Amygdala (tissue), 56 donors: ENCODE measurements at regions not wholly inside any gene's neighbourhood (a gene's known extent, or its start where the extent isn't known, plus 50 kb on each side); places are given as distances from the start of the nearest gene placed in this dataset.
"Not testable (repeated sequence)": the region's sequence is repeated elsewhere in the genome, so short reads cannot be mapped to it uniquely, and the experiment has no call there.

ENCODE experiments used
- DNase-seq, 56 donors: peaks; one replicate each; lab custom pipeline; 2025; lab: John Stamatoyannopoulos, UW

DNA sequence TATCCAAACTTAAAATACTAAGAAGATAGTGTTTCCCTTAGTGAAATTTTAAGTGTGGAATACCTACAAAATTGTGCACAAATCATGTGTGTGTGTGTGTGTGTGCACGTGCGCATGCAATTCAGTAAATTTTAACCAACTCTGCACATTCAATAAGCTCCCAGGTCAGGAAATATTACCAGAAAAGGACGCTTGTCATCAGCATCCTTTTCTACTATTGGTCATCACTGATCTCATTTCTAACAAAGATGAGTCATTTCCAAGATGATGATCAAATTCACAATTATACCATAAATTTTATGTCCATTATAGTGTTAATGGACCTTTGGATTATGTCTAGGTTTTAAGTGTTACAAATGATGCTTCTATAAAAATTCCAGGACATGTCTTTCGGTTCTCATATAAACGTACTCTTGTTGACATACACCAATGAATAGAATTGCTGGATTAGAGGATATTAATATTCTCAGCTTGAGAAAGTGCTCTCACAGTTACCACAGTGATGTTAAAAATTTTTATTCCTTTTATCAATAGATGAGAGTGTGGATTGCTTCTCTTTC is 560.9 kb upstream of the AGA start:
- DNase-seq: no peak

DNA sequence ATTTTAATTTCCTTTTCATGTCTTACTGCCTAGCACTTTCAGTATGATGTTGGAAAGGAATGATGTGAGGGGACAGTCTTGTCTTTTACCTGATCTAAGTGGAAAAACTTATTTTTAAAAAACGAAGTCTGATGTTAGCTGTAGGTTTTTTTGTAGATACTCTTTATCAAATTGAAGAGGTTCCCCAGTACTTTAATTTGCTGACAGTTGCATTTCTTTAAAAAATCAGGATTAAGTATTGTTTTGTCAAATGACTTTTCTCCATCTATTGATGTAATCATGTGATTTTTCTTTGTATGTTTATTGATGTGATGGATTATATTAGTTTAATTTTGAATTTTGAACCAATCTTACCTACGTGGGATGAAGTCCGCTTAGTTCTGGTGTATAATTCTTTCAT is 568.4 kb upstream of the AGA start:
- no peak for DNase-seq

DNA sequence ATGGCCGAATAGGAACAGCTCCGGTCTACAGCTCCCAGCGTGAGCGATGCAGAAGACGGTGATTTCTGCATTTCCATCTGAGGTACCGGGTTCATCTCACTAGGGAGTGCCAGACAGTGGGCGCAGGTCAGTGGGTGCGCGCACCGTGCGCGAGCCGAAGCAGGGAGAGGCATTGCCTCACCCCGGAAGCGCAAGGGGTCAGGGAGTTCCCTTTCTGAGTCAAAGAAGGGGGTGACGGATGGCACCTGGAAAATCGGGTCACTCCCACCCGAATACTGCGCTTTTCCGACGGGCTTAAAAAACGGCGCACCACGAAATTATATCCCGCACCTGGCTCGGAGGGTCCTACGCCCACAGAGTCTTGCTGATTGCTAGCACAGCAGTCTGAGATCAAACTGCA is 572.8 kb upstream of the AGA start:
- not testable (repeated sequence) for DNase-seq

DNA sequence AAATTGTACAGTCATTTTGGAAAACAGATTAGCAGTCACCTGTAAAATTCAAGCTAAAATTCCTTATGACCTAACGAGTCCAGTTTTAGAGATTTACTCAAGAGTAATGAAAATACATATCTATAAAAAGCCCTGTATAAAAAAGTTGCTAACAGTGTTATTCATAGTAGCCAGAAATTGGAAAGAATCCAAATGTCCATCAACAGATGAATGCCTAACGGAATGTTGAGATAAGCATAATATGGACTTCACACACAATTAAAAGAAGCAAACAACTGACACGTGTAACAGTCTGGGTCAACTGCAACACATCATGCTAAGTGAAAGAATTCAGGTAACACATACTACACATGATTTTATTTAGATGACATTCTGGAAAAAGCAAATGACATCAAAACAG is 584.8 kb upstream of the AGA start:
- no peak for DNase-seq

DNA sequence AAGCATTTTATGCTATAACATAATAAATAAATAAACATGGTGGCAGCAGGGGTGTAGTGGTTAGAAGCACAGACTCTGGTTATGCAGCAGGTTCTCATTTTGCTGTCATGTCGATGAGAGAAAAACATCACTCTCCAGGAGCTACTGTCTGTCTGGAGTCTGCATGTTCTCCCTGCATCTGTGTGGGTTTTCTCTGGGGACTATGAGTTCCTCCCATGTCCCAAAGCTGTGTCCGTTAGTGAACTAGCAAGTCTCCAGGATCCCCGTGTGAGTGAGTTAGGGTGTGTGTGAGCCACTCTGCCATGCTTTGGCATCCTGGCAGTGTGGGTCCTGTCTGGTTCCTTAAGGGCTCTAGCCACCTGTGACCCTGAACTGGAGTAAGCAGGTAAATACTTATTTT is 585.6 kb upstream of the AGA start:
- DNase-seq: no peak

DNA sequence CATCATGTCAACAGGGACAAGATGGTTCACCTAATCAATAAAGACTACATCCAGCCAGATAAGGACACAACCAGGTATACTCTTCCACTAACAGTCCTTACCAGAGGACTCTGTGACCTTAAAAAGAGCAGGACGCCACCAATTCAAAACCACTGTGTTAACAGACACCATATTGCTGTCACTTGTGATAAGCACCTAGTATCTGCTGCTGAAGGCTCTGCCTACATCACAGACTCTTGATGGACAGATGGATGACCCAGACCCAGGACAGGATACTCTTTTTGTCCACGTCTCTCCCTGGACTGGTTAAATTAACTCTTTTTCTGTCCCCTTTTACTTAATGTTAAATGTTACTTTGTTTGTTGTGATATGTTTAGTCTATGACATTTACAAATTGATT is 586.2 kb upstream of the AGA start:
- no peak for DNase-seq

DNA sequence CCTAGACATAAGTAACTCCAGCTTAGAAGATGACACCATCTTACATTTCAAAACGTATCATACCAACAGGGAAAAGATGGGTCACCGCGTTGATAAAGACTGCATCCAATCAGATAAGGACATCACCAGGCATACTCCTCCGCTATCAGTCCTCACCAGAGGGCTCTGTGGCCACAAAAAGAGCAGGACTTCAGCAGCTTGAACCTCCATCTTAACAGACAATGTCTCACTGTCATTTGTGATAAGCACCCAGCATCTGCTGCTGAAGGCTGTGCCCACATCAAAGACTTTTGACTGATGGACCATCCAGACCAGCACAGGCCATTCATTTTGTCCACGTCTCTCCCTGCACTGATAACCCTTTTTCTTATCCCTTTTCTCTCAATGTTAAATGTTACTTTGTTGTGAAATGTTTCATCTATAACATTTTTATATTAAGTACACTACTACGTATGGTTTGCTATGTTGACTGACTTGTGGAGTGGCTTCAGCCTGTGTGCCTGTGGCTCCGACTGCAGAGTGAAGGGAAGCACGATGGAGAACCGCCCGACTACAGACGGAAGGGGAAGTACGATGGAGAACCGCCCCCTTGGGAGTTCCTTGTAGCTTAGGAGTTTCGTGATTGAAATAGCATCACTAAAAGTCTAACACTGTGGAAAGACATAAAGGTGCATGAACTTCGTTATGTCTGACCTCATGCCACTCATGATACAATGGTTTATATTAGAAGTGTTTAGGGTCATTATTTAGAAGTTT is 595.4 kb upstream of the AGA start:
- DNase-seq: no peak

DNA sequence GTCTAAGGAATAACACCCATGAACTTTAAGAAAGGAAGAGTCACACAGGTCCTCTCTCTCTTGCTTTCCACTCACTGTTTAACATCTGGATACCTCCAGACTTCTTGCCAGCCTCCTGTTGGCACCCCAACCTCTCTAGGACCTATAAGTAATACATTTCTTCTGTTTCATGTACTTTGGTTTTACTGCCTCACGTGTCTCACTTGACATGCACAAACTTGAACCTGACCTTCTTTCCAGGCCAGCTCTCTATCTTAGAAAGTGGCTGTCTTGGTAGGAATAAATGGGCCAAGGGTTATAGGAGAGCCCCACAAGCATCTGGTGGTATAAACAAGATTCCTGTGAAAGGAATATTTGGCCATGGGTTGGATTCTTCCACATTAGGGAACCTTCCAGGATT is 614.8 kb upstream of the AGA start:
- DNase-seq: no peak

DNA sequence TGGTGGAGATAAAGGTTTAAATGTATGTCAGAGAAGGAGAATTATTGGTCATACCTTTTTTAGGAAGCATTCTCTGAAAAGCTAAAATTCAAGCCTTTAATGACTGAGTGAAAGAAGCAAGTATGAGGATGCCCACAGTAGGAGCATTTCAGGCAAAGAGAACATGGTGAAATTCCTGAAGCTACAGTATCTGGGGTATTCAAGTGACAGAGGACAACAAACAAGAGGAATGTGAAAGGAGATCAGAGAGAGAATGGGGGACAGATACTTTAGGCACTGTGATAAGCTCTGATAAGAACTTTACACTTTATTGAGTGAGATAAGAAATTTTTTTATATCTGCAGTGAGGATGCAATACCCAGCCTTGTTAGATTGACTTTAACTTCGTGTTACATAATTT is 621.3 kb upstream of the AGA start:
- DNase-seq: no peak

DNA sequence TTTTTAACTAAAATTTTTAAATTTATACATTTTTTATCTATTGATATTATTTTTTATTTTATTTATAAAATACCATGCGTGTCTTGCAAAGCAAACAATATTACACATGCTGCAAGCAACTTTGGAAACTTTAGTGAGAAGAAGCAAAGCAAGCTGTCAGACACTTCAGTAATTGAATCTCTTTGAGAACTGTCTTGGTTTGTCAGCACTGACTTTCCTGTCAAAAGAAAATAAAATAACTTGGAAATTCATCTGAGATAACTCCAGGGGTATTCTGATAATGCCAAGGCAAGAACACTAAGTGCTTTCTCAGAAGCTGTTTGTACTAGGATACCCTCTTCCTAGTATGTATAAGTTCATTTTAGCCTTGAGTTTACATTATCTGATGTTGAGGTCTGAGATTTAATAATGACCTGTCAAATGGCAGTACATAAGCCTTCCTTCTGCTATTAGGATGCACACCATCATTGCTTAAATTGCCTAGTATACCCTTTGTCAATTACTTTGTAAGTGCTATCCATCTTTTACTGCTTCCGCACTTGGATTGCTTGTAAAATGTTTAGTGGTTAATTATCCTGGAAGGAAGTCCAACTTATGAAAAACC is 624.2 kb upstream of the AGA start:
- no peak for DNase-seq

DNA sequence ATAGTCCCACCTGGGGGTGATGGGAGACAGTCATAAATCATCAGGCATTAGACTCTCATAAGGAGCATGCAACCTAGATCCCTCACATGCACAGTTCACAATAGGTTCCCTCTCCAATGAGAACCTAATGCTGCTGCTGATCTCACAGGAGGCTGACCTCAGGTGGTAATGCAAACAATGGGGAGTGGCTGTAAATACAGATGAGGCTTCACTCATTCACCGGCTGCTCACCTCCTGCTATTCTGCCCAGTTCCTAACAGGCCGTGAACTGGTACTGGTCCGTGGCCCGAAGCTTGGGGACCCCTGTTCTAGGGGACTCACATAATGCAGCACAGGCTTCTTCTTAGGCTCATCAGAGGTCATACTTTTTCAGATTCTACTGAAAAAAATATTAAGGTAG is 625.9 kb upstream of the AGA start:
- no peak for DNase-seq

DNA sequence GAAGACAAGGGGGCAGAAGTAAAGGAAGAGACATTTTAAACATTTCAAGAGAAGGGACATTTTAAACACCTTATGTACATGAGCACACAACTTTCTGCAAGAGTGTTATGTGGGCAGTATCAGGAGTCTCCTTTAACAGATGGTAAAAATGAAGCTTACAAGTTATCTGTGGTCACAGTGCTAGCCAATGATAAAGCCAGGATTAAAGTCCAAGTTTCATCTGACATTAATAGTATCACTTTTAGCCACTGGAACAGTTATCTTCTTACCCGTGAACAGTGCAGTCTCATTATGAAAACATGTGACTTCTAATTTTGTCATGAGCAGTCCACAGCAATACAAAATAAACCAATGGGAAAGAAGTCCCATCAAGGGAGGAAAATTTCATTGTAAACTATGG is 627.9 kb upstream of the AGA start:
- no peak for DNase-seq

DNA sequence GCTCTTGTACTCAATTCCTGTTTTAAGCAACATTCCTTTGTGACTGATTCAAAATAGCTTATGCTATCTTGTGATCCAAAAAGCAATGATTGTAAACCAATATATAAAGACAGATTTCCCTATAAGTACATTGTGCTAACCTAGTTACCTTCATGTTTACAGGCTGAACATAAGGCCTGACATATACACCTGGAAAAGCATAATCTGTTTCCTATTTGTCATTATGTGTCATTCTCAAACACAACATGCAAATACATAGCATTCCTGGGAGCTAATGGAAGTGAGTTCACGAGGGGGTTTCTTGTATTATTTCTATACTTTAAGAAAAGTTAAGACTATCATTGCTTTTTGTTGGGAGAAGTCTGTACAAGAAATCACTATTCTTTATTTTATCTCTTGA is 638.1 kb upstream of the AGA start:
- no peak for DNase-seq

DNA sequence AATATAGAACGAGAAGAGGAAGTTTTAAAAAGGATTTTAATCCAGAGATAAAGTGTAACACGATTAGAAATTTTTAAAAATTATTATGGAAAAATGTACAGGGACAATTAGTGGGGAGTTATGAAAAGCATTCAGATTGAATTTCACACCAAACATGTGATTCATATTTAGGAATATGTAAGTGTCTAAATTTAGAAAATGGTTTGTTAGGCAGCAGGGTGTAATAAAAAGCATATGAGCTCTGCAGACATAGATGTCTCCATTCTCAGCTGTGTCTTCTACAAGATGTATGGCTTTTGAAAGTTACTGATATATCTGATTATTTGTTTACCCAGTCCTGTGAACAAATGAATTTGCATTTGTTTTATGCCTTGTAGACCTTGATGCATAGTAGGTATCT is 638.9 kb upstream of the AGA start:
- no peak for DNase-seq

DNA sequence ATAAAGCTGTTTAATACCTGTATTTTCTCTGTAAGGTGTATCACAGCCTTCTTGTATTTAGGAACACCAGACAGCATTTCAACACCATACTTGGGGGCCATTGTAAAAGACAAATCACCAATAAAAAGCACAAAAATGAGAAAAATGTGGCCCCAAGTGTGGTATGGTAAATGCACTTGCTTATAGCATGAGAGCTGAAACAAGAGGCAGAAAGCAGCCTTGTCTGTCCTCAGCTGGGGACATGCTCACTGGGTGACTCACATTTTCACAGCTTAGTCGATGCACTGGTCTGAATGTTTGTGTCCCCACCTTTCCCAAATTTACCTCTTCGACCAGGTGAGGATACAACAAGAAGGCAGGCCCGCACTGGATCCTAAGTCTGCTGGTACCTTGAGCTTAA is 639.7 kb upstream of the AGA start:
- no peak for DNase-seq

DNA sequence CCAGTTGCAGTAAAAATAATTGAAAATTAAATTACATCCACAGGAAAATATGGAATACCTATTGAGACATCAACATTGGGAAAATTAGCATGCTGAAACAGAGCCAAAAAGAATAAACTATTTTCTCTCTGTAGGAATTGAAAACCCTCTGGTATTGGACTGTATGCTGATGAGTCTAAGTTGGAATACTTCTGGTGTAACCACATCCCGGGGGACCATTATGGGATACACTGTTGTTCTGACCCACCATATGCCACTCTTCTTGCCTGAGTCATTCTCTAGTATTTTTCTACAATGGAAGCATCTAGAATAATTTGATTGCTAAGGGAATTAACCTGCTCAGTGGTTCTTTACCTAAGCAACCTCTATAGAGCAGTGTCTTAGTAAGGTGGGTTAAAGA is 640.7 kb upstream of the AGA start:
- DNase-seq: no peak

DNA sequence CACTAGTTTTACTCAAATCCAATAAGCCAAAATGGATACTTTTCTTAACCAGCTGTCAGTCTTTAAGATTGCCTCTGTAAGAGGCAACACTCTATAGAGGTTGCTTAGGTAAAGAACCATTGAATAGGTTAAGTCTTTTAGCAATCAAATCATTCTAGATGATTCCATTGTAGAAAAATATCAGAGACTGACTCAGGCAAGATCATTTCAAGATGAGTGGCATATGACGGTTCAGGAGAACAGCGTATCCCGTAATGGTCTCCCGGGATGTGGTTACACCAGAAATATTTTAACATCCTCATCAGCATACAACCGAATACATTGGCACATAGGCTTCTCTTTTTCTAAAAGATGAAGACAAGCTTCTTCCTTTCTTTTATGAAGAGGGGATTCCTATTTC is 641.7 kb upstream of the AGA start:
- no peak for DNase-seq

DNA sequence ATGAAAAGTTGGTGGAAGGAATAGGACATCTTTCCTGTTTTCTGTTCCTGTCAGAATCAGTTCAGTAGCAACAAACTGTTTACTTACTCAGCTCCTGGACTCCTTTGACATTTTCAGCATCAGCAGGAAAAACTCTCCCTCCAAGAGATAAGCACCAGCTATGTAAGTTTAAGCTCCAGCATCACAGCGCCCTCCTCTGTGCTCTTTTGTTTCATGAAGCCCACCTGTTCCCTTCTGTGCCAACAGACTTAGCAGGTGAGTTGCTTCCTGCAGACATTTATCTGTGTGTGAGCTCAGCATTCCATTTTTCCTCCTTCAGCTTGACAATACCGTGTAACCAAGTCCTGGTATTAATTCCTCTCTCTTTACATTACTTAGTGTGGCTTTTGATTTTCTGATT is 644.1 kb upstream of the AGA start:
- DNase-seq: no peak

DNA sequence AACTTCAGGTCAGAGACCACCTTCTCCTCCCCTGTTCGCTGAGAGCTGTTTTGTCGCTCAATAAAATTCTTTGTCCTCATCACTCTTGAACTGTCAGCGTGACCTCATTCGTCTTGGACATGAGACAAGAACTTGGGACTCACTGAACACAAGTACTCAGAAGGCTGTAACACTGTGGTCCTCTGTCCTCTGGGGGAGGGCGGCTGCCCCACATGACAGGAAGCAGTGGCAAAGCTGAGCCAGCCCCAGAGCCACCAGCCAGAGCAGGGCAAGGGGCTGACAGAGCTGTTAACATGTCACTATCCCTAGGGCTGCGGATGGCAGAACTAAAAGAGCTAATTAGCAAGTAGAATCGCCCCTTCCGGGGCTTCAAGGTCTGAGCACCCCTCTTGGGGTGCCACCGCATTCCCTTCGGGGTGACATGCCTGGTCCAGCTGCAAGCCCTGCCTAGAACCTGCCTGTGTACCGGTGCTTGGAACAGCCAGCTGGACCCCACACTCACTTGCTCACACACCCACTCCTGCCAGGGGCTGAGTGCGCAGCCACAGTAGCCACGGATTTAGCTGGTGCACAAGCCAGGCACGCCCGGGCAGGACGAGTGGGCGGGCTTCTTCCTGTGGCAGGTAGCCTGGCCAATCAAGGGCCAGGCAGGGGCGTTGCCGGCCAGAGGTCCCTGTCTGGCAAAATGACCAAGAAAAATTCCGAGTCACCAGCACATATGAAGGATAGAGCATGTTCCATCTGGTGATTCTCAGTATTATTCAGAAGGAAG is 648.6 kb upstream of the AGA start:
- peak in 15 of 56 donors; percentile 0 to 56 (median 10) for DNase-seq

DNA sequence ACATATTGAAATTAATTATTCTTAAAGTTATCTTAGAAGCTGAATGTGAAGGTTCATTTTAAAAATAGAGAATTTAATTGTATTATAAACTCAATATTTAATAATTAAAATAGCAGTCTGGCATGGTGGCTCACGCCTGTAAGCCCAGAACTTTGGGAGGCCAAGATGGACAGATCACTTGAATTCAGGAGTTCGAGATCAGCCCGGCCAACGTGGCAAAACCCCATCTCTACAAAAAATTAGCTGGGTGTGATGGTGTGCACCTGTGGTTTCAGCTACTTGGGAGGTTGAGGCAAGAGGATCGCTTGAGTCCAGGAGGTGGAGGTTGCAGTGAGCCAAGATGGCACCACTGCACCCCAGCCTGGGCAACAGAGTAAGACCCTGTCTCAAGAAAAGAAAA is 659.9 kb upstream of the AGA start:
- DNase-seq: no peak

DNA sequence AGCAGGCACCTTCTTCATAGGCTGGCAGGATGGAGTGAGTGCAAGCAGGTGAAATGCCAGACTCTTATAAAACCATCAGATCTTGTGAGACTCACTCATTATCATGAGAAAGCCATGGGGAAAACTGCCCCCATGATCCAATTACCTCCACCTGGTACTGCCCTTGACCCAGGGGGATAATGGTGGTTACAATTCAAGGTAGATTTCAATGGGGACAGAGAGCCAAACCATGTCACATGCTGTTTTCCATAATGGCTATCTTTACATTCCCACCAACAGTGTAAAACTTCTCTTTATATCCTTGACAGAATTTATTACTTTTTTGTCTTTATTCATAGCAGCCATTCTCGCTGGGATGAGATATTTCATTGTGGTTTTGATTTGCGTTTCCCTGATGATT is 663.0 kb upstream of the AGA start:
- DNase-seq: no peak
